ENCODE measurements at regions not wholly inside any gene's neighbourhood (a gene's known extent, or its start where the extent isn't known, plus 50 kb on each side); places are given as distances from the start of the nearest gene placed in this dataset.
"Not testable (repeated sequence)": the region's sequence is repeated elsewhere in the genome, so short reads cannot be mapped to it uniquely, and the experiment has no call there.

DNA sequence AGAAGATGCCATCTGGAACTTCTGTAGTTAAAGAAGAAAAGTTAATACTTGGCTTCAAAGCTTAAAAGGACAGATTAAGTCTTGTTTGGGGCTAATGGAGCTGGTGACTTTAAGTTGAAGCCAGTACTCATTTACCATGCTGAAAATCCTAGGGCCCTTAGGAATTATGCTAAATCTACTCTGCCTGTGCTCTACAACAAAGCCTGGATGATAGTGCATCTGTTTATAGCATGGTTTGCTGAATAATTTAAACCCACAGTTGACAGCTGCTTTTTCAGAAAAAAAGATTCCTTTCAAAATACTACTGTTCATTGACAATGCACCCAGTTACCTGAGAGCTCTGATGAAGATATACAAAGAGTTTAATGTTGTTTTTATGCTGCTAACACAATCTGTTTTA lies 393.5 kb downstream of the MAT2B start:
- Histone ChIP-seq H3K27me3 (no peaks in the 10 kb centered on the region), H3K4me1 (no peaks in the 10 kb centered on the region), H3K9me3 (peaks cover 3 to 10% of the 10 kb centered on the region in 2 donors), H3K4me3 (no peak overlapping the region), H3K36me3 (no peaks in the 10 kb centered on the region), H3K27ac (no peak overlapping the region)
- in situ Hi-C loops (cut with MboI; ENCODE audit: low pct_ligation_motif_present in 1 of 4, low pct_unique_long_range_greater_than_20kb in 1 of 4, low sequenced_read_pairs in 3 of 4) (no loop called here), intact Hi-C loops (cut with DNase I; ENCODE audit: low total_unique reads) (no loop called here)
- TF ChIP-seq POLR2AphosphoS5 (IDR thresholded peaks at IDR 0.05) (no peak), POLR2A (IDR thresholded peaks at IDR 0.05) (no peak), EP300 (IDR thresholded peaks at IDR 0.05; ENCODE audit: low read depth) (no peak)
- TF ChIP-seq, protein P1, sequence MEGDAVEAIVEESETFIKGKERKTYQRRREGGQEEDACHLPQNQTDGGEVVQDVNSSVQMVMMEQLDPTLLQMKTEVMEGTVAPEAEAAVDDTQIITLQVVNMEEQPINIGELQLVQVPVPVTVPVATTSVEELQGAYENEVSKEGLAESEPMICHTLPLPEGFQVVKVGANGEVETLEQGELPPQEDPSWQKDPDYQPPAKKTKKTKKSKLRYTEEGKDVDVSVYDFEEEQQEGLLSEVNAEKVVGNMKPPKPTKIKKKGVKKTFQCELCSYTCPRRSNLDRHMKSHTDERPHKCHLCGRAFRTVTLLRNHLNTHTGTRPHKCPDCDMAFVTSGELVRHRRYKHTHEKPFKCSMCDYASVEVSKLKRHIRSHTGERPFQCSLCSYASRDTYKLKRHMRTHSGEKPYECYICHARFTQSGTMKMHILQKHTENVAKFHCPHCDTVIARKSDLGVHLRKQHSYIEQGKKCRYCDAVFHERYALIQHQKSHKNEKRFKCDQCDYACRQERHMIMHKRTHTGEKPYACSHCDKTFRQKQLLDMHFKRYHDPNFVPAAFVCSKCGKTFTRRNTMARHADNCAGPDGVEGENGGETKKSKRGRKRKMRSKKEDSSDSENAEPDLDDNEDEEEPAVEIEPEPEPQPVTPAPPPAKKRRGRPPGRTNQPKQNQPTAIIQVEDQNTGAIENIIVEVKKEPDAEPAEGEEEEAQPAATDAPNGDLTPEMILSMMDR (IDR thresholded peaks at IDR 0.05), result no peak
- no peak for DNase-seq

DNA sequence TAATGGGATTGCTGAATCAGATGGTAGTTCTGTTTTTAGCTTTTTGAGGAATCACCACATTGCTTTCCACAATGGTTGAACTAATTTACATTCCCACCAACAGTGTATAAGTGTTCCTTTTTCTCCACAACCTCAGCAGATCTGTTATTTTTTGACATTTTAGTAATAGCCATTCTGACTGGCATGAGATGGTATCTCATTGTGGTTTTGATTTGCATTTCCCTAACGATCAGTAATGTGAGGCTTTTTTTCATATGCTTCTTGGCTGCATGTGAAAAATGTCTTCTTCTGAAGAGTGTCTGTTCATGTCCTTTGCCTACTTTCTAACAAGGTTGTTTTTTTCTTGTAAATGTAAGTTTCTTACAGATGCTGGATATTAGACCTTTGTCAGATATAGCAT lies 402.4 kb downstream of the MAT2B start:
- WGBS, 2 donors (ENCODE audit: low coverage in 1 of 2), result 78 to 80% methylated on average over 1 of the region's 1 CpG
- H3K27ac ChIP-seq; intact Hi-C loops (cut with DNase I; ENCODE audit: low total_unique reads); in situ Hi-C loops (cut with MboI; ENCODE audit: low pct_ligation_motif_present in 1 of 4, low pct_unique_long_range_greater_than_20kb in 1 of 4, low sequenced_read_pairs in 3 of 4); H3K4me1 ChIP-seq; H3K36me3 ChIP-seq; H3K27me3 ChIP-seq; DNase-seq; H3K9me3 ChIP-seq; H3K4me3 ChIP-seq: not testable (repeated sequence)

DNA sequence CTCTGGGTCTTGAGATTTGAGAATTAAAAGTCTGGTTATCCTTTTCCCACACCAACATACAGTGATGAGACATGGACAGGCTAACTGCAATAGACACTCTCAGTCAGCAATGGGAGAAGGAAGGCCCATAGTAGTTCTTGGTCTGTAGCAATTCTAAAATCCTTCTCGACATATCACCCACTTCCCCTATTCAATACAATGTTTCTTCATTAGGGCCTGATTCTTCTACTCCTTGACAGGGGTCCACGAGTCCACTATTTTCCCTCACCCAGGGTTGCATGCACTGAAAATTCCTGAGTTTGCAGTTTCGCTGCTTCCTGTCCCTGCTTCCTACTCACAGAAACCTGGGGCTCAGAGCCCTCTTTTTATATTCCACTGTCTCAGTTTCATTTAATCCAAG lies 402.8 kb downstream of the MAT2B start:
- Histone ChIP-seq H3K27me3 (no peaks in the 10 kb centered on the region), H3K4me1 (no peaks in the 10 kb centered on the region), H3K36me3 (no peaks in the 10 kb centered on the region), H3K4me3 (no peak overlapping the region), H3K27ac (no peak overlapping the region), H3K9me3 (peaks cover 0 to 3% of the 10 kb centered on the region in 2 donors)
- DNase-seq, result no peak
- no peak for TF ChIP-seq EP300 (IDR thresholded peaks at IDR 0.05; ENCODE audit: low read depth)
- intact Hi-C loops (cut with DNase I; ENCODE audit: low total_unique reads) (no loop called here), in situ Hi-C loops (cut with MboI; ENCODE audit: low pct_ligation_motif_present in 1 of 4, low pct_unique_long_range_greater_than_20kb in 1 of 4, low sequenced_read_pairs in 3 of 4) (no loop called here)
- 65 to 70% methylated on average over 2 to 3 of the region's 3 CpGs for WGBS, 2 donors (ENCODE audit: low coverage in 1 of 2)

DNA sequence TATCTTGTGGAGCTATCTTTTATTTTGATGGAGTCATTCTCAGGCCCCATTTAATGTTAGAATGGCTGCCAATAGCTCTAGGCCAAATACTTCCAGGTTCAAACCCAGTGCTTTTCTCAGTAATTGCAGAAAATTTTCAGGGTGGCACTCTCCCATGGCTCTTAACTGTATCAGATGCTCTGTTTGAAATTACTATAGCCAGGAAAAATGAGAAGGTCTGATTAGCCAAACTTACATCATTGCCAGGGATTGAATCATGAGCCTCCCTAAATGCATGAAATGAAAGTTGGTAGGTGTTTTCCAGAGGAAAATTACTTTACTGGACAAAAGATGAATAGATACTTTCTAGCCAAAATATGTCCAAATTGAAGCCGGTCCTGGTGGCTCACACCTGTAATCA lies 404.8 kb downstream of the MAT2B start:
- H3K36me3 ChIP-seq, result no peaks in the 10 kb centered on the region
- no peak overlapping the region for H3K27ac ChIP-seq
- intact Hi-C loops (cut with DNase I; ENCODE audit: low total_unique reads), result no loop called here
- H3K9me3 ChIP-seq, result no peaks in the 10 kb centered on the region
- H3K27me3 ChIP-seq, result no peaks in the 10 kb centered on the region
- no peak overlapping the region for H3K4me3 ChIP-seq
- TF ChIP-seq, protein P1 (IDR thresholded peaks at IDR 0.05), result no peak
- TF ChIP-seq POLR2A (IDR thresholded peaks at IDR 0.05), result no peak
- no peak for TF ChIP-seq POLR2AphosphoS5 (IDR thresholded peaks at IDR 0.05)
- no peak for TF ChIP-seq EP300 (IDR thresholded peaks at IDR 0.05; ENCODE audit: low read depth)
- H3K4me1 ChIP-seq, result peaks cover 0 to 8% (median 5%) of the 10 kb centered on the region in 4 donors
- no peak for DNase-seq
- 94 to 100% methylated on average over 1 of the region's 1 CpG for WGBS, 2 donors (ENCODE audit: low coverage in 1 of 2)
- in situ Hi-C loops (cut with MboI; ENCODE audit: low pct_ligation_motif_present in 1 of 4, low pct_unique_long_range_greater_than_20kb in 1 of 4, low sequenced_read_pairs in 3 of 4), result no loop called here

DNA sequence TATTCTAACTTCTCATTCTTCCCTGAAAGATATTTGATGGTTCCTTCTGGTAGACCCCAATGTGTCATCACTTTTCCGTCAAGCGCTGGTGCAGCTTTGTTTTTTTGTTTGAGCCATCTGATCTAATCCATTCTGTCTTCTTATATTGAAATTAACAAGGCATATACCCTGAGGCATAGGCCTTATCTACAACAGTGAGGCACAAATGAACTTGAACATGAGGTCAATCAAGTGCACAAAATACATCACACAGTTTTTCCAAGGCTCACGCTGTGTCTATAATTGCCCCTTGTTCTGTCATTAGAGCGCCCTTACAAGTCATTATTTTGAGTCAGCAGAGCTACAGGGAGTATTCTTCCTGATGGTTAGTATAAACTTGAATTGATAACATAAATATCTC lies 406.6 kb downstream of the MAT2B start:
- Histone ChIP-seq H3K4me3 (no peak overlapping the region), H3K27ac (no peak overlapping the region), H3K4me1 (peaks cover 0 to 24% (median 9%) of the 10 kb centered on the region in 4 donors), H3K9me3 (no peaks in the 10 kb centered on the region), H3K27me3 (no peaks in the 10 kb centered on the region), H3K36me3 (no peaks in the 10 kb centered on the region)
- DNase-seq, result no peak
- WGBS, 2 donors (ENCODE audit: low coverage in 1 of 2), result 83 to 90% methylated on average over 2 to 4 of the region's 4 CpGs
- intact Hi-C loops (cut with DNase I; ENCODE audit: low total_unique reads), result no loop called here
- in situ Hi-C loops (cut with MboI; ENCODE audit: low pct_ligation_motif_present in 1 of 4, low pct_unique_long_range_greater_than_20kb in 1 of 4, low sequenced_read_pairs in 3 of 4), result no loop called here
- TF ChIP-seq POLR2AphosphoS5 (IDR thresholded peaks at IDR 0.05) (no peak), EP300 (IDR thresholded peaks at IDR 0.05; ENCODE audit: low read depth) (no peak), POLR2A (IDR thresholded peaks at IDR 0.05) (no peak)
- TF ChIP-seq, protein P1 (IDR thresholded peaks at IDR 0.05), result no peak

Measured in transverse colon (tissue), 4 donors.